Vagina (tissue), 2 donors: ENCODE measurements at regions not wholly inside any gene's neighbourhood (a gene's known extent, or its start where the extent isn't known, plus 50 kb on each side); places are given as distances from the start of the nearest gene placed in this dataset.

Source experiments
- DNase-seq, 2 donors: peaks; one replicate each; pipeline ENCODE4 v3.0.0-alpha.2; 2017; ENCODE audit errors: extremely low spot score in 2 of 2
- H3K27ac ChIP-seq: fragments of 200-600 bp; sonication (generic); one replicate; pipeline ENCODE4 v1.5.1; 2019
- H3K27me3 ChIP-seq: fragments of 200-600 bp; sonication (generic); one replicate; pipeline ENCODE4 v1.5.1; 2019
- H3K36me3 ChIP-seq, 2 donors: fragments of 200-600 bp; sonication (generic); one replicate each; pipeline ENCODE4 v1.5.1; 2017 to 2019
- H3K4me1 ChIP-seq: fragments of 200-600 bp; sonication (generic); one replicate; pipeline ENCODE4 v1.5.1; 2019
- H3K4me3 ChIP-seq, 2 donors: fragments of 200-600 bp; sonication (generic); 1 replicate in 1 of 2; 2 replicates in 1 of 2; pipeline ENCODE4 v1.5.1; 2016 to 2019
- H3K9me3 ChIP-seq: fragments of 200-600 bp; sonication (generic); one replicate; pipeline ENCODE4 v1.5.1; 2019
- POLR2A ChIP-seq, 2 donors: fragments of 450-650 bp; IDR thresholded peaks; one replicate each; pipeline ENCODE4 v1.6.1; 2017; ENCODE audit warnings: antibody characterized with exemption in 2 of 2, mild to moderate bottlenecking in 2 of 2, moderate library complexity in 2 of 2
- POLR2AphosphoS5 ChIP-seq, 2 donors: sonication (generic); formaldehyde crosslinking; IDR thresholded peaks; one replicate each; pipeline ENCODE4 v1.9.0; 2017; ENCODE audit warnings: antibody characterized with exemption in 2 of 2, mild to moderate bottlenecking in 2 of 2, low read depth in 1 of 2; ENCODE audit not compliant: insufficient read depth in 1 of 2
- intact Hi-C: fragments of 100-400 bp; cut with DNase I; formaldehyde crosslinking; loops from one replicate; pipeline ENCODE4 v1.15.1; 2023
- TF ChIP-seq, protein P1 (sequence below), 3 experiments: fragments of 450-650 bp in 2 of 3; fragments of 200-600 bp in 1 of 3; sonication (generic) in 1 of 3; IDR thresholded peaks; one replicate each; pipeline ENCODE4 v1.5.1; 2017 to 2019; ENCODE audit warnings: antibody characterized with exemption in 3 of 3, mild to moderate bottlenecking in 2 of 3, moderate library complexity in 2 of 3

DNA sequence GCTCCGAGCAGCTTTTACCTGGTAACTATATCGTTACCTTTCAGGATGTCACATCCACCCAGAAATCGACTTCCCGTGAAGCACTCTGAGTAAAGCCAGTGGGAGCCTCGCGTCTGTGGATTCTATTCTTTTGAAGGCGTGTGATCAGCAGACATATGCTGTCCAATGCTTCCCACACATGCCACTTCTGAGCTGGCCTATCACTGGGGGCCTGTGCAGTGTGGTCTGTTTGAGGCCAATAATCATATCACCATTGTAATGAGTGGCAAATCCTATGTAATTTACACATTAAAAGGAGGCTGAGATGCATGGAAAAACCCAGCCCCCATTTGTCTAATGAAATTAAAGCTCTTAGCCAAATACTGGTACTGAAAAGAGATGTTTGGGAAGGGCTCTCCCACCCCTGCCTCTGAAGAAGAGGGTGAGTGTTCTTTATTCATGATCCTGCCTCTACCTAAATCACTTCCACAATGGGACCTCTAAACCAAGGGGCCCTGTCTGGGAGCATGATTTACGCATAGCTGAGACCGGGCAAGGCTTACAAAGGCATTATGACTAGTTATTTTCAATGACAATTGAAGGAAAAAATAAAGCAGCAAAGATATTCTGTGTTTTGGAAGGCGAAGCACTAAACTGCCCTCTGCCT, 686.8 kb downstream of the ZEB2 start:
- no peaks in the 10 kb centered on the region for H3K27me3 ChIP-seq
- H3K4me1 ChIP-seq, result peaks cover 5% of the 10 kb centered on the region
- H3K27ac ChIP-seq, result no peak overlapping the region
- no peak overlapping the region for H3K4me3 ChIP-seq
- intact Hi-C loops, result no loop called here
- no peak for DNase-seq
- no peaks in the 10 kb centered on the region for H3K9me3 ChIP-seq
- TF ChIP-seq POLR2AphosphoS5 (IDR thresholded peaks at IDR 0.05; ENCODE audit: insufficient read depth in 1 of 2, low read depth in 1 of 2) (no peak), POLR2A (IDR thresholded peaks at IDR 0.05) (no peak)
- TF ChIP-seq, protein P1, sequence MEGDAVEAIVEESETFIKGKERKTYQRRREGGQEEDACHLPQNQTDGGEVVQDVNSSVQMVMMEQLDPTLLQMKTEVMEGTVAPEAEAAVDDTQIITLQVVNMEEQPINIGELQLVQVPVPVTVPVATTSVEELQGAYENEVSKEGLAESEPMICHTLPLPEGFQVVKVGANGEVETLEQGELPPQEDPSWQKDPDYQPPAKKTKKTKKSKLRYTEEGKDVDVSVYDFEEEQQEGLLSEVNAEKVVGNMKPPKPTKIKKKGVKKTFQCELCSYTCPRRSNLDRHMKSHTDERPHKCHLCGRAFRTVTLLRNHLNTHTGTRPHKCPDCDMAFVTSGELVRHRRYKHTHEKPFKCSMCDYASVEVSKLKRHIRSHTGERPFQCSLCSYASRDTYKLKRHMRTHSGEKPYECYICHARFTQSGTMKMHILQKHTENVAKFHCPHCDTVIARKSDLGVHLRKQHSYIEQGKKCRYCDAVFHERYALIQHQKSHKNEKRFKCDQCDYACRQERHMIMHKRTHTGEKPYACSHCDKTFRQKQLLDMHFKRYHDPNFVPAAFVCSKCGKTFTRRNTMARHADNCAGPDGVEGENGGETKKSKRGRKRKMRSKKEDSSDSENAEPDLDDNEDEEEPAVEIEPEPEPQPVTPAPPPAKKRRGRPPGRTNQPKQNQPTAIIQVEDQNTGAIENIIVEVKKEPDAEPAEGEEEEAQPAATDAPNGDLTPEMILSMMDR (IDR thresholded peaks at IDR 0.05), result no peak
- H3K36me3 ChIP-seq, result no peaks in the 10 kb centered on the region

DNA sequence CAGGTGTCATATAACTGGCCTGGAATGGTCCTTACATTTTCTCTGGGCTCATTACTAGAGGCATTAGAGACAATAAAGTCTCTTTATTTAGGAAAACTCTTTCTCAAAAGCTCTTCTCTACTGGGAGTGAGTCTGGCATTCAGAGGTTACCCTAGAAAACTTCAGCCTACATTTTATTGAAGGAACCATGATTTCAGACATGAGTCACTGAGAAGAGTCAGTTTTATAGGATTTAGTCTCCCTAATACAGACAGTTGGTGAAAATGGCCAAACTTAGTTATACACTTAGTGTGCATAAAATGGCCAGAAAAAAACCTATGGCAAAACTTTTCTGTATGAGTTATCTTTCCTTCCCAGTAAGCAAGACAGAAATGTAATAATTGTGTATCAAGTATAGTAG, 689.4 kb downstream of the ZEB2 start:
- no peaks in the 10 kb centered on the region for H3K27me3 ChIP-seq
- no peaks in the 10 kb centered on the region for H3K9me3 ChIP-seq
- intact Hi-C loops, result no loop called here
- no peak overlapping the region for H3K27ac ChIP-seq
- H3K4me3 ChIP-seq, result no peak overlapping the region
- H3K4me1 ChIP-seq, result peaks cover 5% of the 10 kb centered on the region
- TF ChIP-seq POLR2A (IDR thresholded peaks at IDR 0.05) (no peak), POLR2AphosphoS5 (IDR thresholded peaks at IDR 0.05; ENCODE audit: insufficient read depth in 1 of 2, low read depth in 1 of 2) (no peak)
- TF ChIP-seq, protein P1 (IDR thresholded peaks at IDR 0.05), result no peak
- no peaks in the 10 kb centered on the region for H3K36me3 ChIP-seq
- DNase-seq, result no peak

DNA sequence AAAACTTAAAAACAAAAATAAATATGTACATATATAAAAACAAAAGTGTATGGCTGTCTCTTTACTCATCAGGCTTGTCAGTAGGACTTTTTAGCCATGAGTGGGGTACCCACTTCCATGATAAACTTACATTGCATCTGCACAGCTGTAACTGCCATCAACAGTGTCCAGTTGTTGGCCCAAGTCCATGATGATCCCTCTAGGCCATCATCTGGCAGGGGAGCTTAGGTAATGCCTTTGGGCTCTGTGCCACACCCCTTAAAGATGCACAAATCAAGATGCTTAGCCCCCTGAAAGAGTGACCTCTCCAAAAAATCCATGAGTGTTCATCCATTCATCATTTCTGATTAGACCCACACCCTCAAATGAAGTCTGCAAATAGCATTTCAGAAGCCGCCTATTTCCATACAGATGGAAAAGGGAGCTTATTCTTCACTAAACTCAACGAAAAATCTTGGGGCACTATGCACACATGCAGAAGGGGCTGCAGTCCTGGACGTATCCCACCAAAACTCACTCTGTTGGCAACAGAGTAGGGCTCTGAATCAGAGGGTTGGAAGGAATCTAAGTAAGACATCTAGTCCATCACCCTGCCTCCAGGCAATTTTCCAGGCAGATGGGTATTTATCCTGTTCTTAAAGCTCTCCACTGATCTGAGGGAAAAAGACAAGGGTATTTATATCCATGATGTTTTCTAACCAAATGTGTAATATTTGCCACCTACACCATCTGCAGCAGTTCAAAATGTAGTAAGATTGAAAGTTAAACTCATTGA, 691.0 kb downstream of the ZEB2 start:
- Histone ChIP-seq H3K27ac (no peak overlapping the region), H3K9me3 (no peaks in the 10 kb centered on the region), H3K27me3 (no peaks in the 10 kb centered on the region), H3K4me3 (no peak overlapping the region), H3K4me1 (peaks cover 5% of the 10 kb centered on the region), H3K36me3 (no peaks in the 10 kb centered on the region)
- TF ChIP-seq POLR2AphosphoS5 (IDR thresholded peaks at IDR 0.05; ENCODE audit: insufficient read depth in 1 of 2, low read depth in 1 of 2) (no peak), POLR2A (IDR thresholded peaks at IDR 0.05) (no peak)
- TF ChIP-seq, protein P1 (IDR thresholded peaks at IDR 0.05), result no peak
- intact Hi-C loops, result no loop called here
- no peak for DNase-seq

DNA sequence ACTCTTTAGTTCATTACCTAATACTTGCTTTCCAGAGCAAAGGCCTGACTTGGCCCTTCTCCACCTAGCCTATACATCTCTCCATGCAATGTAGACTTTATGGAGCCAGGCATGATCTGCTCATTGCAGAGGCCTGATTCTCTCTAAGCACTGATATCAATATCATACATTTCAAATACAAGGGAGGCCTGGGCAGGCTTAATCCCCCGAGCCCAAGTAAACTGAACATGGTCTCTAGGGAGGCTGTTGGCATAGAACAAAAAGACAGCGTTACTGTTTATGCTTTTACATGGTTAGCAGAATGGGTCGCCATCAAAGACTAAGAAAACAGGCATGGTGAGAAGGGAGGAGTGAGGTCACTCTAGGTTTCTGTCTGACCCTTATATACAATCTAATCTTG, 695.1 kb downstream of the ZEB2 start:
- Histone ChIP-seq H3K4me3 (no peak overlapping the region), H3K36me3 (no peaks in the 10 kb centered on the region), H3K9me3 (no peaks in the 10 kb centered on the region), H3K27ac (no peak overlapping the region), H3K4me1 (peaks cover 6% of the 10 kb centered on the region), H3K27me3 (no peaks in the 10 kb centered on the region)
- intact Hi-C loops, result no loop called here
- TF ChIP-seq, protein P1 (IDR thresholded peaks at IDR 0.05), result no peak
- TF ChIP-seq POLR2AphosphoS5 (IDR thresholded peaks at IDR 0.05; ENCODE audit: insufficient read depth in 1 of 2, low read depth in 1 of 2) (no peak), POLR2A (IDR thresholded peaks at IDR 0.05) (no peak)
- DNase-seq, result no peak

DNA sequence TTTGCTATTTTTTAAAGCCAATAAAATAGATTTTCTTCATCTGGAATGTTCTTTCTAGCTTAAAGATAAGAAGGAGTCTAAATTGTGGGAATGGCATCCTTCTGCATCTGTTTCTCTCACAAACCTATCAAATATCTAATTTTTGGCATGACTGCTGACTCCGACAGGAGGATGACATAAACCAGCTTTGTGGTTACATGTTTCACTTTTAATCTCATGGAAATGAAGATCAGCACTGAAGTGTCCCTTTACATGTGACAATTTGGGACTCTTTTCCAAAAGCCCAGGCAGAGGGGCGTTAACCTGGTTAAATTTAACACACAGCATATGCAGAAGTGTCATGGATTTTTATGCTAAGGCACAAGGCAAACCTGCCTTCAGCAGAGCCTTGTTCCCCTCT, 694.7 kb downstream of the ARHGAP15 start:
- intact Hi-C loops, result no loop called here
- Histone ChIP-seq H3K27ac (peak overlapping the region; percentile 4), H3K9me3 (no peaks in the 10 kb centered on the region), H3K4me3 (no peak overlapping the region), H3K36me3 (no peaks in the 10 kb centered on the region), H3K27me3 (no peaks in the 10 kb centered on the region), H3K4me1 (peaks cover 6% of the 10 kb centered on the region)
- DNase-seq, result no peak
- TF ChIP-seq POLR2A (IDR thresholded peaks at IDR 0.05) (no peak), POLR2AphosphoS5 (IDR thresholded peaks at IDR 0.05; ENCODE audit: insufficient read depth in 1 of 2, low read depth in 1 of 2) (no peak)
- TF ChIP-seq, protein P1 (IDR thresholded peaks at IDR 0.05), result no peak
